Liver (tissue), 8 donors: ENCODE measurements at regions not wholly inside any gene's neighbourhood (a gene's known extent, or its start where the extent isn't known, plus 50 kb on each side); places are given as distances from the start of the nearest gene placed in this dataset.

Experiments used
- DNase-seq: peaks from one replicate; pipeline ENCODE4 v3.0.0-alpha.2; 2017; ENCODE audit warnings: low spot score
- H3K27ac ChIP-seq, 2 donors: one replicate each; pipeline ENCODE4 v1.7.0; 2013; ENCODE audit warnings: inconsistent platforms in 2 of 2, low read length in 2 of 2, control low read depth in 1 of 2, low read depth in 1 of 2, mild to moderate bottlenecking in 1 of 2
- H3K27me3 ChIP-seq, 4 donors: one replicate each; pipeline versions ENCODE4 v1.6.1 to v1.7.0; 2013; ENCODE audit warnings: low read length in 3 of 4, inconsistent platforms in 1 of 4, mild to moderate bottlenecking in 1 of 4, moderate library complexity in 1 of 4; ENCODE audit not compliant: control insufficient read depth in 4 of 4, insufficient read depth in 4 of 4
- H3K36me3 ChIP-seq, 4 donors: one replicate each; pipeline versions ENCODE4 v1.6.1 to v1.7.0; 2013; ENCODE audit warnings: low read length in 3 of 4, mild to moderate bottlenecking in 3 of 4, low read depth in 1 of 4, moderate library complexity in 1 of 4; ENCODE audit not compliant: control insufficient read depth in 4 of 4, insufficient read depth in 3 of 4
- H3K4me1 ChIP-seq, 4 donors: one replicate each; pipeline versions ENCODE4 v1.6.1 to v1.7.0; 2013; ENCODE audit warnings: low read length in 3 of 4, mild to moderate bottlenecking in 3 of 4, moderate library complexity in 1 of 4; ENCODE audit not compliant: control insufficient read depth in 4 of 4, insufficient read depth in 4 of 4
- H3K4me3 ChIP-seq, 3 donors: one replicate each; pipeline versions ENCODE4 v1.6.1 to v1.7.0; 2013; ENCODE audit warnings: low read length in 3 of 3, control low read depth in 1 of 3, low read depth in 1 of 3, mild to moderate bottlenecking in 1 of 3
- H3K9ac ChIP-seq, 2 donors: one replicate each; pipeline ENCODE4 v1.7.0; 2013; ENCODE audit warnings: low read length in 2 of 2, mild to moderate bottlenecking in 2 of 2, moderate library complexity in 2 of 2, control low read depth in 1 of 2, low read depth in 1 of 2
- H3K9me3 ChIP-seq, 4 donors: one replicate each; pipeline versions ENCODE4 v1.6.1 to v1.7.0; 2013; ENCODE audit warnings: low read length in 3 of 4; ENCODE audit not compliant: control insufficient read depth in 4 of 4
- ATF3 ChIP-seq: IDR thresholded peaks from 2 replicates; pipeline ENCODE4 v1.6.1; 2016; ENCODE audit warnings: antibody characterized with exemption
- CTCF ChIP-seq: fragments of 150-350 bp; IDR thresholded peaks from 2 replicates; pipeline ENCODE4 v1.5.1; 2017; ENCODE audit warnings: improper control_type of control experiment, low read depth, low read length; ENCODE audit not compliant: missing input control
- EGR1 ChIP-seq, 2 donors: IDR thresholded peaks; 2 replicates each; pipeline ENCODE4 v1.6.1; 2016 to 2018; ENCODE audit warnings: antibody characterized with exemption in 2 of 2, low read depth in 2 of 2
- FOXA1 ChIP-seq: IDR thresholded peaks from 2 replicates; pipeline ENCODE4 v1.6.1; 2016; ENCODE audit warnings: antibody characterized with exemption
- FOXA2 ChIP-seq: IDR thresholded peaks from 2 replicates; pipeline ENCODE4 v1.6.1; 2016; ENCODE audit warnings: antibody characterized with exemption
- GABPA ChIP-seq, 2 donors: IDR thresholded peaks in 1 of 2; conservative IDR thresholded peaks in 1 of 2; 2 replicates each; pipeline ENCODE4 v1.6.1; 2016; ENCODE audit warnings: antibody characterized with exemption in 2 of 2, mild to moderate bottlenecking in 1 of 2, moderate library complexity in 1 of 2
- HNF4A ChIP-seq, 2 donors: conservative IDR thresholded peaks; 2 replicates each; pipeline ENCODE4 v1.6.1; 2016; ENCODE audit warnings: antibody characterized with exemption in 2 of 2, mild to moderate bottlenecking in 2 of 2
- HNF4G ChIP-seq: IDR thresholded peaks from 2 replicates; pipeline ENCODE4 v1.6.1; 2016; ENCODE audit warnings: antibody characterized with exemption
- JUND ChIP-seq, 2 donors: IDR thresholded peaks; 2 replicates each; pipeline ENCODE4 v1.6.1; 2016; ENCODE audit warnings: antibody characterized with exemption in 2 of 2
- NR2F2 ChIP-seq: IDR thresholded peaks from 2 replicates; pipeline ENCODE4 v1.6.1; 2016; ENCODE audit warnings: antibody characterized with exemption
- RAD21 ChIP-seq, 2 donors: IDR thresholded peaks; 2 replicates each; pipeline ENCODE4 v1.6.1; 2016; ENCODE audit warnings: antibody characterized with exemption in 2 of 2, mild to moderate bottlenecking in 2 of 2
- RXRA ChIP-seq, 2 donors: IDR thresholded peaks; 2 replicates each; pipeline ENCODE4 v1.6.1; 2017 to 2018; ENCODE audit warnings: antibody characterized with exemption in 2 of 2, mild to moderate bottlenecking in 1 of 2
- SP1 ChIP-seq: IDR thresholded peaks from 2 replicates; pipeline ENCODE4 v1.6.1; 2018; ENCODE audit warnings: antibody characterized with exemption, mild to moderate bottlenecking
- TAF1 ChIP-seq: conservative IDR thresholded peaks from 2 replicates; pipeline ENCODE4 v1.6.1; 2016; ENCODE audit warnings: antibody characterized with exemption, mild to moderate bottlenecking
- YY1 ChIP-seq: IDR thresholded peaks from 2 replicates; pipeline ENCODE4 v1.6.1; 2016; ENCODE audit warnings: antibody characterized with exemption, mild to moderate bottlenecking
- ZBTB33 ChIP-seq: IDR thresholded peaks from 2 replicates; pipeline ENCODE4 v1.6.1; 2016; ENCODE audit warnings: antibody characterized with exemption
- WGBS: extraction: QIAGEN DNeasy Blood & Tissue Kit; methylation state at CpG from one replicate; pipeline ENCODE4 v1.1.7; 2013; 5-methylcytosine and 5-hydroxymethylcytosine counted together
- TF ChIP-seq, protein P1 (sequence below): IDR thresholded peaks from 2 replicates; pipeline ENCODE4 v1.6.1; 2016; ENCODE audit warnings: antibody characterized with exemption
- TF ChIP-seq, protein P2 (sequence below): IDR thresholded peaks from 2 replicates; pipeline ENCODE4 v1.6.1; 2016; ENCODE audit warnings: antibody characterized with exemption, mild to moderate bottlenecking
- donor health status: healthy.
- donor health status: healthy.
- donor health status: healthy.
- donor health status: healthy.
- donor health status: healthy.

- 87% methylated on average over 4 of the region's 4 CpGs for WGBS
- Histone ChIP-seq H3K9ac (no peak overlapping the region), H3K27ac (no peak overlapping the region), H3K9me3 (no peaks in the 10 kb centered on the region), H3K27me3 (peaks cover 0 to under 1% (median 0%) of the 10 kb centered on the region in 4 donors), H3K36me3 (no peaks in the 10 kb centered on the region), H3K4me3 (no peak overlapping the region), H3K4me1 (no peaks in the 10 kb centered on the region)
- no peak for DNase-seq
- no peak for TF ChIP-seq RAD21 (IDR thresholded peaks at IDR 0.05)
- TF ChIP-seq CTCF = no peak
- TF ChIP-seq GABPA (IDR thresholded peaks at IDR 0.05 in 1 of 2, conservative IDR thresholded peaks at IDR 0.05 in 1 of 2) = no peak
- no peak for TF ChIP-seq RXRA (IDR thresholded peaks at IDR 0.05)
- TF ChIP-seq HNF4A (conservative IDR thresholded peaks at IDR 0.05) = no peak
- no peak for TF ChIP-seq TAF1
- no peak for TF ChIP-seq ATF3
- TF ChIP-seq EGR1 (IDR thresholded peaks at IDR 0.05; ENCODE audit: low read depth in 2 of 2) = no peak
- TF ChIP-seq, protein P1, sequence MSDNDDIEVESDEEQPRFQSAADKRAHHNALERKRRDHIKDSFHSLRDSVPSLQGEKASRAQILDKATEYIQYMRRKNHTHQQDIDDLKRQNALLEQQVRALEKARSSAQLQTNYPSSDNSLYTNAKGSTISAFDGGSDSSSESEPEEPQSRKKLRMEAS = no peak
- no peak for TF ChIP-seq ZBTB33
- TF ChIP-seq, protein P2, sequence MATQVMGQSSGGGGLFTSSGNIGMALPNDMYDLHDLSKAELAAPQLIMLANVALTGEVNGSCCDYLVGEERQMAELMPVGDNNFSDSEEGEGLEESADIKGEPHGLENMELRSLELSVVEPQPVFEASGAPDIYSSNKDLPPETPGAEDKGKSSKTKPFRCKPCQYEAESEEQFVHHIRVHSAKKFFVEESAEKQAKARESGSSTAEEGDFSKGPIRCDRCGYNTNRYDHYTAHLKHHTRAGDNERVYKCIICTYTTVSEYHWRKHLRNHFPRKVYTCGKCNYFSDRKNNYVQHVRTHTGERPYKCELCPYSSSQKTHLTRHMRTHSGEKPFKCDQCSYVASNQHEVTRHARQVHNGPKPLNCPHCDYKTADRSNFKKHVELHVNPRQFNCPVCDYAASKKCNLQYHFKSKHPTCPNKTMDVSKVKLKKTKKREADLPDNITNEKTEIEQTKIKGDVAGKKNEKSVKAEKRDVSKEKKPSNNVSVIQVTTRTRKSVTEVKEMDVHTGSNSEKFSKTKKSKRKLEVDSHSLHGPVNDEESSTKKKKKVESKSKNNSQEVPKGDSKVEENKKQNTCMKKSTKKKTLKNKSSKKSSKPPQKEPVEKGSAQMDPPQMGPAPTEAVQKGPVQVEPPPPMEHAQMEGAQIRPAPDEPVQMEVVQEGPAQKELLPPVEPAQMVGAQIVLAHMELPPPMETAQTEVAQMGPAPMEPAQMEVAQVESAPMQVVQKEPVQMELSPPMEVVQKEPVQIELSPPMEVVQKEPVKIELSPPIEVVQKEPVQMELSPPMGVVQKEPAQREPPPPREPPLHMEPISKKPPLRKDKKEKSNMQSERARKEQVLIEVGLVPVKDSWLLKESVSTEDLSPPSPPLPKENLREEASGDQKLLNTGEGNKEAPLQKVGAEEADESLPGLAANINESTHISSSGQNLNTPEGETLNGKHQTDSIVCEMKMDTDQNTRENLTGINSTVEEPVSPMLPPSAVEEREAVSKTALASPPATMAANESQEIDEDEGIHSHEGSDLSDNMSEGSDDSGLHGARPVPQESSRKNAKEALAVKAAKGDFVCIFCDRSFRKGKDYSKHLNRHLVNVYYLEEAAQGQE = no peak
- no peak for TF ChIP-seq SP1
- TF ChIP-seq HNF4G = no peak
- TF ChIP-seq FOXA2 = no peak
- no peak for TF ChIP-seq YY1
- TF ChIP-seq FOXA1 = no peak
Measured at GRCh38 chr7:142414915-142415314, 157.1 kb upstream of the PRSS58 start.

- WGBS = 70% methylated on average over 3 of the region's 3 CpGs
- DNase-seq = no peak
- H3K9me3 ChIP-seq = no peaks in the 10 kb centered on the region
- TF ChIP-seq ATF3 (no peak), RAD21 (IDR thresholded peaks at IDR 0.05) (no peak), HNF4G (no peak), FOXA1 (no peak), JUND (IDR thresholded peaks at IDR 0.05) (no peak), HNF4A (conservative IDR thresholded peaks at IDR 0.05) (no peak), EGR1 (IDR thresholded peaks at IDR 0.05; ENCODE audit: low read depth in 2 of 2) (no peak), GABPA (IDR thresholded peaks at IDR 0.05 in 1 of 2, conservative IDR thresholded peaks at IDR 0.05 in 1 of 2) (no peak), TAF1 (no peak), NR2F2 (no peak), FOXA2 (no peak)
- TF ChIP-seq, protein P2 = no peak
- TF ChIP-seq, protein P1 = no peak
Measured at GRCh38 chr7:142414135-142414534, 156.3 kb upstream of the PRSS58 start.

More at GRCh38 chr7:142414135-142414534, 156.3 kb upstream of the PRSS58 start:
- no peaks in the 10 kb centered on the region for H3K36me3 ChIP-seq
- no peaks in the 10 kb centered on the region for H3K4me1 ChIP-seq
- H3K4me3 ChIP-seq = no peak overlapping the region
- peaks cover 0 to 2% (median 0%) of the 10 kb centered on the region in 4 donors for H3K27me3 ChIP-seq
- H3K27ac ChIP-seq = no peak overlapping the region
- H3K9ac ChIP-seq = no peak overlapping the region
